Iris pigment epithelial cell (primary cell): ENCODE measurements at regions not wholly inside any gene's neighbourhood (a gene's known extent, or its start where the extent isn't known, plus 50 kb on each side); places are given as distances from the start of the nearest gene placed in this dataset.

Source experiments
- DNase-seq: peaks from one replicate; pipeline ENCODE4 v3.0.0-alpha.2; 2011; ENCODE audit warnings: low read depth

- no peak for DNase-seq
These were observed 232.1 kb upstream of the SMIM21 start for GRCh38 chr18:75659535-75660023.

GRCh38 chr18:75658330-75658729, 230.8 kb upstream of the SMIM21 start:
- DNase-seq, result no peak

- DNase-seq, result no peak
These were observed 229.2 kb upstream of the SMIM21 start for GRCh38 chr18:75656563-75657247.

- no peak for DNase-seq
These were observed 228.5 kb upstream of the SMIM21 start for GRCh38 chr18:75656035-75656434.

- no peak for DNase-seq
These were observed 227.6 kb upstream of the SMIM21 start for GRCh38 chr18:75654851-75655751.

- no peak for DNase-seq
These were observed 226.9 kb upstream of the SMIM21 start for GRCh38 chr18:75654386-75654785.

- no peak for DNase-seq
These were observed 225.0 kb upstream of the SMIM21 start for GRCh38 chr18:75652528-75652927.

GRCh38 chr18:75644871-75645270, 217.4 kb upstream of the SMIM21 start:
- DNase-seq, result no peak

- no peak for DNase-seq
These were observed 215.6 kb upstream of the SMIM21 start for GRCh38 chr18:75643083-75643482.

GRCh38 chr18:75639472-75639831, 211.9 kb upstream of the SMIM21 start:
- DNase-seq, result no peak

- DNase-seq, result no peak
These were observed 211.4 kb upstream of the SMIM21 start for GRCh38 chr18:75638776-75639471.

GRCh38 chr18:75638223-75638775, 210.8 kb upstream of the SMIM21 start:
- peak; percentile 6 for DNase-seq

GRCh38 chr18:75635096-75635495, 207.6 kb upstream of the SMIM21 start:
- DNase-seq, result no peak

GRCh38 chr18:75625966-75626365, 198.5 kb upstream of the SMIM21 start:
- no peak for DNase-seq

- no peak for DNase-seq
These were observed 197.4 kb upstream of the SMIM21 start for GRCh38 chr18:75624869-75625268.

GRCh38 chr18:75621818-75622217, 194.3 kb upstream of the SMIM21 start:
- no peak for DNase-seq

- DNase-seq, result no peak
These were observed 190.6 kb upstream of the SMIM21 start for GRCh38 chr18:75618146-75618545.

- no peak for DNase-seq
These were observed 185.0 kb upstream of the SMIM21 start for GRCh38 chr18:75612456-75612855.

GRCh38 chr18:75607701-75608100, 180.2 kb upstream of the SMIM21 start:
- DNase-seq, result no peak

- DNase-seq, result peak; percentile 2
These were observed 165.0 kb upstream of the SMIM21 start for GRCh38 chr18:75592527-75592926.

GRCh38 chr18:75588412-75588811, 160.9 kb upstream of the SMIM21 start:
- DNase-seq, result no peak

GRCh38 chr18:75587131-75587530, 159.6 kb upstream of the SMIM21 start:
- DNase-seq, result no peak
